ENCODE measurements at regions not wholly inside any gene's neighbourhood (a gene's known extent, or its start where the extent isn't known, plus 50 kb on each side); places are given as distances from the start of the nearest gene placed in this dataset.

DNA sequence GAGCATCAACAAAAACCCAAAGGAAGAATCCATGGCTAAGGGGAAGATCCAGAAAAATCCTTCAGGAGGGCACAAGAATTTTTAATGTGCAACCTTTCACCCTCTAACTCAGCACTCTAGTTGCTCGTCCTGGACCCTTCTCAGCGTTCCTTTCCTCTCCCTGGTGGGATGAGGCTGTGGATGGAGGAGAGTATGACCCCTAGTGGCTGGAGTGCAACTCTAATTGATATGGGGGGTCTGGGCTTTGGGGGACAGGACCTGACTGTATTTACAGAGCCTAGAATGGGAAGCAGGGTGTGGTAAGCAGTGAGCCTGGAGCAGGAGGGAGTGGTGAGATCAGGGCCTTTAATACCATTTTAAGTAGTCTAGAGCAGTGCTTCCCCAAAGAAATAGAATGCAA, 83.9 kb upstream of the CEP85L start:
- TF ChIP-seq POLR2A (IDR thresholded peaks at IDR 0.05) (no peak), EP300 (IDR thresholded peaks at IDR 0.05) (no peak)
- TF ChIP-seq, protein P1, sequence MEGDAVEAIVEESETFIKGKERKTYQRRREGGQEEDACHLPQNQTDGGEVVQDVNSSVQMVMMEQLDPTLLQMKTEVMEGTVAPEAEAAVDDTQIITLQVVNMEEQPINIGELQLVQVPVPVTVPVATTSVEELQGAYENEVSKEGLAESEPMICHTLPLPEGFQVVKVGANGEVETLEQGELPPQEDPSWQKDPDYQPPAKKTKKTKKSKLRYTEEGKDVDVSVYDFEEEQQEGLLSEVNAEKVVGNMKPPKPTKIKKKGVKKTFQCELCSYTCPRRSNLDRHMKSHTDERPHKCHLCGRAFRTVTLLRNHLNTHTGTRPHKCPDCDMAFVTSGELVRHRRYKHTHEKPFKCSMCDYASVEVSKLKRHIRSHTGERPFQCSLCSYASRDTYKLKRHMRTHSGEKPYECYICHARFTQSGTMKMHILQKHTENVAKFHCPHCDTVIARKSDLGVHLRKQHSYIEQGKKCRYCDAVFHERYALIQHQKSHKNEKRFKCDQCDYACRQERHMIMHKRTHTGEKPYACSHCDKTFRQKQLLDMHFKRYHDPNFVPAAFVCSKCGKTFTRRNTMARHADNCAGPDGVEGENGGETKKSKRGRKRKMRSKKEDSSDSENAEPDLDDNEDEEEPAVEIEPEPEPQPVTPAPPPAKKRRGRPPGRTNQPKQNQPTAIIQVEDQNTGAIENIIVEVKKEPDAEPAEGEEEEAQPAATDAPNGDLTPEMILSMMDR (IDR thresholded peaks at IDR 0.05): no peak
- intact Hi-C loops (cut with DNase I): no loop called here
- Histone ChIP-seq H3K27me3 (no peaks in the 10 kb centered on the region), H3K36me3 (no peaks in the 10 kb centered on the region), H3K27ac (no peak overlapping the region), H3K4me3 (no peak overlapping the region), H3K4me1 (ENCODE audit: insufficient read depth) (peaks cover 1% of the 10 kb centered on the region), H3K9me3 (no peaks in the 10 kb centered on the region)
- DNase-seq: no peak
- WGBS, 3 donors: 32 to 52% (median 42%) methylated on average over 2 of the region's 2 CpGs

DNA sequence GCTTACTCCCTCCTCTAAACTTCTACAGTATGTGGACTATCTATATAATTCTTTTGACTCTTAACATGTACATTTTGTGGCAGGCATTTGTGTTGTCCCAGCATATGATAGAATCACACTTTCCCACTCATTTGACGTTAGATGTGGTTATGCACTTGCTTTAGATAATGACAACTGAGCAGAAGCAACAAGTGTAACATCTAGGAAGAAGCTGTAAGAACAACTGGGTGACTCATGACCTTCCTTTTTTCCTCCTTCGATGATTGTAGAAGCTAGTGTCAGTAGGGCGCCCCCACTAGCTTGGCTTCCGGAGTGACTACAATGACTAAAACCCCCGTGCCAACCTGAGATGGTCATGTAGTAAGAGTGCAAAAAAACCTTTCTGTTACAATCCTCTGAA, 74.6 kb upstream of the CEP85L start:
- no peak for DNase-seq
- TF ChIP-seq POLR2A (IDR thresholded peaks at IDR 0.05): no peak
- TF ChIP-seq EP300 (IDR thresholded peaks at IDR 0.05): no peak
- TF ChIP-seq, protein P1 (IDR thresholded peaks at IDR 0.05): no peak
- no peaks in the 10 kb centered on the region for H3K36me3 ChIP-seq

DNA sequence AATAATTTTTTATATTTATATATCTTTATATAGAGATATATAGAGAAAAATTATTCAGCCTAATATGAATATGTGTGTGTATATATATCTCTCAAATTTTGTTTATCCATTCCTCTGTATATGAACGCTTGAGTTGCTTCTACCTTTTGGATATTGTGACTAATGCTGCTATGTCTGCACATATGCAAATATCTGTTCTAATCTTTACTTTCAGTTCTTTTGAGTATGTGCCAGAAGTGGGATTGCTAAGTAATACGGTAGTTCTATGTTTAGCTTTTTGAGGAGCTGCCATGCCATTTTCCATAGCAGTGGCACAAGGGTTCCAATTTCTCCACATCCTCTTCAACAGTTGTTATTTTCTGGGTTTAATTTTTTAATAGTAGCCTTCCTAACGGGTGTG, 72.8 kb upstream of the CEP85L start:
- Histone ChIP-seq H3K27ac (no peak overlapping the region), H3K9me3 (no peaks in the 10 kb centered on the region), H3K36me3 (no peaks in the 10 kb centered on the region), H3K4me3 (no peak overlapping the region), H3K27me3 (no peaks in the 10 kb centered on the region), H3K4me1 (ENCODE audit: insufficient read depth) (peaks cover 2% of the 10 kb centered on the region)
- intact Hi-C loops (cut with DNase I): no loop called here
- TF ChIP-seq POLR2A (IDR thresholded peaks at IDR 0.05) (no peak), EP300 (IDR thresholded peaks at IDR 0.05) (no peak)
- TF ChIP-seq, protein P1 (IDR thresholded peaks at IDR 0.05): no peak
- 72 to 83% (median 74%) methylated on average over 3 of the region's 3 CpGs for WGBS, 3 donors
- DNase-seq: no peak

More for the DNA sequence above, 74.6 kb upstream of the CEP85L start:
- H3K27me3 ChIP-seq: no peaks in the 10 kb centered on the region
- WGBS, 3 donors: 86 to 91% (median 90%) methylated on average over 5 of the region's 5 CpGs
- H3K4me3 ChIP-seq: no peak overlapping the region
- no peaks in the 10 kb centered on the region for H3K4me1 ChIP-seq (ENCODE audit: insufficient read depth)
- no peaks in the 10 kb centered on the region for H3K9me3 ChIP-seq
- intact Hi-C loops (cut with DNase I): no loop called here
- no peak overlapping the region for H3K27ac ChIP-seq

DNA sequence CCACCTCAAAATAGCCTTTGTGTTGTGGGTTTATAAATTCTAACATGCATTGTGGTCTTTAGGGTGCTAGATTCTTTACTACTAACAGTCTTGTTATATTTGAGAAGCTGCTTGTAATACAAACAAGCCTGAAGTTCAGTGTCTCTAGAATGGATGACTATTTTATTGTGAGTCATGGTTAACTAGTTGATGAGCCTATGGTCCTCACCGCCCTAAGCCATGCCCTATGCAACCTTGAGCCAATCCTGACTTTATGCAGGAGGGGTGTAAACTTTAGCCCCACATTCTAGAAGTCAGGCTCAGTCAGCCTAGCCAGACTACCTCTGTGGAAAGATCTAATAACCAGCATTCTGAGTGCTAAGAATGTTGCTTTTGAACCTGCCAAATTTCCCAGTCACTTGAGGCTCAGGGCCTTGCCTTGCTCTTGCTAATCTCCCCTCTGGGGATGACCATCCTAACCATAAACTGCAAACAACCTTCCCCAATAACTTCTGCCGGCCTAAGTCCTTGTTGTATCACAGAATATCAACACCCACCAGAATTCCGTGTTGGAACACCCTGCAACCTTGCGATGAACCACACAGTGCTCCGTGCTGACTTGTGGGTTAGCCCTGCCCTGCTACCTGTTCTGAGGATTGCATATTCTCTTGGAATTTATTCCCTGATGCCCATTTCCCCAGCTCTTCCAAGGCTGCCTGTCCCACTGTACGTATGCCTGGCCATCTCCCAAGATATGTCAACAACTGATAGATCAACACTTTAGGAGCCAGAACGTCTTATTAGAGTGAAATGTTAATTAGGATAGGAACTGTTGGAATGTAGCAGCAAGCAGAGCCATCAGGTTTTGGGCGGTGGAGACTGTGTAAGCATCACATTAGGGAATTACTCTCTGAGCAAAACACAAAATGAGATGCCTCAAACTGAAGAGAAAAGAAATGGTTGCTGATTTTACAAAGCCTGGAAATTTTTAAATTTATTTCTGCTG, 71.7 kb upstream of the CEP85L start:
- Histone ChIP-seq H3K9me3 (no peaks in the 10 kb centered on the region), H3K27me3 (no peaks in the 10 kb centered on the region), H3K27ac (no peak overlapping the region), H3K4me1 (ENCODE audit: insufficient read depth) (peaks cover 4% of the 10 kb centered on the region), H3K36me3 (no peaks in the 10 kb centered on the region), H3K4me3 (no peak overlapping the region)
- TF ChIP-seq EP300 (IDR thresholded peaks at IDR 0.05): no peak
- TF ChIP-seq, protein P1 (IDR thresholded peaks at IDR 0.05): no peak
- TF ChIP-seq POLR2A (IDR thresholded peaks at IDR 0.05): no peak
- WGBS, 3 donors: 59 to 81% (median 73%) methylated on average over 8 of the region's 8 CpGs
- no peak for DNase-seq
- intact Hi-C loops (cut with DNase I): no loop called here

All from ovary (tissue), 7 donors.